Vagina (tissue), 2 donors: ENCODE measurements at regions not wholly inside any gene's neighbourhood (a gene's known extent, or its start where the extent isn't known, plus 50 kb on each side); places are given as distances from the start of the nearest gene placed in this dataset.

Source experiments
- DNase-seq, 2 donors: peaks; one replicate each; pipeline ENCODE4 v3.0.0-alpha.2; 2017; ENCODE audit errors: extremely low spot score in 2 of 2
- H3K27ac ChIP-seq: fragments of 200-600 bp; sonication (generic); one replicate; pipeline ENCODE4 v1.5.1; 2019
- H3K27me3 ChIP-seq: fragments of 200-600 bp; sonication (generic); one replicate; pipeline ENCODE4 v1.5.1; 2019
- H3K36me3 ChIP-seq, 2 donors: fragments of 200-600 bp; sonication (generic); one replicate each; pipeline ENCODE4 v1.5.1; 2017 to 2019
- H3K4me1 ChIP-seq: fragments of 200-600 bp; sonication (generic); one replicate; pipeline ENCODE4 v1.5.1; 2019
- H3K4me3 ChIP-seq, 2 donors: fragments of 200-600 bp; sonication (generic); 1 replicate in 1 of 2; 2 replicates in 1 of 2; pipeline ENCODE4 v1.5.1; 2016 to 2019
- H3K9me3 ChIP-seq: fragments of 200-600 bp; sonication (generic); one replicate; pipeline ENCODE4 v1.5.1; 2019
- CTCF ChIP-seq, 3 experiments: fragments of 450-650 bp in 2 of 3; fragments of 200-600 bp in 1 of 3; sonication (generic) in 1 of 3; IDR thresholded peaks; one replicate each; pipeline ENCODE4 v1.5.1; 2017 to 2019; ENCODE audit warnings: antibody characterized with exemption in 3 of 3, mild to moderate bottlenecking in 2 of 3, moderate library complexity in 2 of 3
- POLR2A ChIP-seq, 2 donors: fragments of 450-650 bp; IDR thresholded peaks; one replicate each; pipeline ENCODE4 v1.6.1; 2017; ENCODE audit warnings: antibody characterized with exemption in 2 of 2, mild to moderate bottlenecking in 2 of 2, moderate library complexity in 2 of 2
- POLR2AphosphoS5 ChIP-seq, 2 donors: sonication (generic); formaldehyde crosslinking; IDR thresholded peaks; one replicate each; pipeline ENCODE4 v1.9.0; 2017; ENCODE audit warnings: antibody characterized with exemption in 2 of 2, mild to moderate bottlenecking in 2 of 2, low read depth in 1 of 2; ENCODE audit not compliant: insufficient read depth in 1 of 2
- intact Hi-C: fragments of 100-400 bp; cut with DNase I; formaldehyde crosslinking; loops from one replicate; pipeline ENCODE4 v1.15.1; 2023

DNA sequence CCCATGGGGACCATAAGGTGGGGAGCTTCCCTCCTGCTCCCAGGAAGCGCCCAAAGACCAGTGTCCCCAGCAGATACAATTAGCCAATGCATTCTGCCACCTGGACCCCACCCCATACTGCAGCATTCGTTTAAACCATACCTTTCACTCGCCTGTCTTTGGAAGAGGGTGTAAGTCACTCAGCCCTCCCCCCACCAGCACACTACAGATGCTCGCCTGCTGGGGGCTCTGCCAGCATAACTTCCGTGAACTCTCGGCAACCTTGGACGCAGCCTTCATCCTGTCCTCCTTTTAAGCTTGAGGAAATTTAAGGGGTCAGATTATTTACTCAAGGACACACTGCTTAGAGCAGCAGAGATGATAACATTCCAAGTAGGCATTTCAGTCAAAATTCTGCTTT lies 94.4 kb upstream of the NAA20 start:
- no peaks in the 10 kb centered on the region for H3K27me3 ChIP-seq
- peaks cover 7% of the 10 kb centered on the region for H3K4me1 ChIP-seq

GRCh38 chr20:19923762-19924161 lies 93.4 kb upstream of the NAA20 start:
- intact Hi-C loops = no loop called here
- Histone ChIP-seq H3K27me3 (no peaks in the 10 kb centered on the region), H3K36me3 (no peaks in the 10 kb centered on the region), H3K4me1 (peaks cover 18% of the 10 kb centered on the region), H3K9me3 (no peaks in the 10 kb centered on the region), H3K4me3 (no peak overlapping the region), H3K27ac (no peak overlapping the region)
- TF ChIP-seq POLR2A (IDR thresholded peaks at IDR 0.05) = no peak
- no peak for TF ChIP-seq CTCF (IDR thresholded peaks at IDR 0.05)
- no peak for TF ChIP-seq POLR2AphosphoS5 (IDR thresholded peaks at IDR 0.05; ENCODE audit: insufficient read depth in 1 of 2, low read depth in 1 of 2)
- DNase-seq = no peak

More for the DNA sequence above, 94.4 kb upstream of the NAA20 start:
- H3K36me3 ChIP-seq = no peaks in the 10 kb centered on the region
- no peak for TF ChIP-seq POLR2AphosphoS5 (IDR thresholded peaks at IDR 0.05; ENCODE audit: insufficient read depth in 1 of 2, low read depth in 1 of 2)
- TF ChIP-seq CTCF (IDR thresholded peaks at IDR 0.05) = no peak
- TF ChIP-seq POLR2A (IDR thresholded peaks at IDR 0.05) = no peak
- no peak overlapping the region for H3K27ac ChIP-seq
- no peak for DNase-seq
- H3K4me3 ChIP-seq = no peak overlapping the region
- intact Hi-C loops = no loop called here
- no peaks in the 10 kb centered on the region for H3K9me3 ChIP-seq

DNA sequence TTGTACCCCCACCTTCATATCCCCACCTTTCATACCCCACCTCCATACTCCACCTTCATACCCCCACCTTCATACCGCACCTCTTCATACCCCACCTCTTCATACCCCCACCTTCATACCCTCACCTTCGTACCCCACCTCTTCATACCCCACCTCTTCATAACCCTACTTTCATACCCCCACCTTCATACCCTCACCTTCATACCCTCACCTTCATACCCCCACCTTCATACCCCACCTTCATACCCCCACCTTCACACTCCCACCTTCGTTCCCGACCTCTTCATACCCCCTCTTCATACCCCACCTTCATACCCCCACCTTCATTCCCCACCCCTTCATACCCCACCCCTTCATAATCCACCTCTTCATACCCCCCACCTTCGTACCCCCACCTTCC lies 92.9 kb upstream of the NAA20 start:
- no peak for TF ChIP-seq POLR2A (IDR thresholded peaks at IDR 0.05)
- no peak for TF ChIP-seq POLR2AphosphoS5 (IDR thresholded peaks at IDR 0.05; ENCODE audit: insufficient read depth in 1 of 2, low read depth in 1 of 2)
- no peak for TF ChIP-seq CTCF (IDR thresholded peaks at IDR 0.05)
- intact Hi-C loops = no loop called here
- no peak overlapping the region for H3K4me3 ChIP-seq
- no peaks in the 10 kb centered on the region for H3K9me3 ChIP-seq
- H3K27me3 ChIP-seq = no peaks in the 10 kb centered on the region
- no peaks in the 10 kb centered on the region for H3K36me3 ChIP-seq
- DNase-seq = no peak
- H3K27ac ChIP-seq = no peak overlapping the region
- H3K4me1 ChIP-seq = peaks cover 23% of the 10 kb centered on the region

- Histone ChIP-seq H3K27me3 (no peaks in the 10 kb centered on the region), H3K36me3 (no peaks in the 10 kb centered on the region), H3K4me1 (peaks cover 35% of the 10 kb centered on the region), H3K9me3 (no peaks in the 10 kb centered on the region), H3K27ac (no peak overlapping the region), H3K4me3 (no peak overlapping the region)
- no peak for TF ChIP-seq POLR2AphosphoS5 (IDR thresholded peaks at IDR 0.05; ENCODE audit: insufficient read depth in 1 of 2, low read depth in 1 of 2)
- TF ChIP-seq POLR2A (IDR thresholded peaks at IDR 0.05) = no peak
- TF ChIP-seq CTCF (IDR thresholded peaks at IDR 0.05) = no peak
- intact Hi-C loops = no loop called here
- no peak for DNase-seq
These were observed 90.6 kb upstream of the NAA20 start for GRCh38 chr20:19926591-19926990.

GRCh38 chr20:19928328-19929011 lies 88.7 kb upstream of the NAA20 start:
- no peaks in the 10 kb centered on the region for H3K36me3 ChIP-seq
- H3K27ac ChIP-seq = no peak overlapping the region
- H3K4me1 ChIP-seq = peaks cover 47% of the 10 kb centered on the region
- H3K4me3 ChIP-seq = no peak overlapping the region
- no peak for DNase-seq
- no peaks in the 10 kb centered on the region for H3K27me3 ChIP-seq
- no peak for TF ChIP-seq POLR2A (IDR thresholded peaks at IDR 0.05)
- TF ChIP-seq POLR2AphosphoS5 (IDR thresholded peaks at IDR 0.05; ENCODE audit: insufficient read depth in 1 of 2, low read depth in 1 of 2) = peak in 1 of 2 donors; percentile 30
- no peaks in the 10 kb centered on the region for H3K9me3 ChIP-seq
- intact Hi-C loops = no loop called here
